Lower leg skin (tissue), 3 donors: ENCODE measurements at regions not wholly inside any gene's neighbourhood (a gene's known extent, or its start where the extent isn't known, plus 50 kb on each side); places are given as distances from the start of the nearest gene placed in this dataset.

ENCODE experiments used
- CTCF ChIP-seq, 3 donors: fragments of 450-650 bp; IDR thresholded peaks; one replicate each; pipeline ENCODE4 v1.5.1; 2016; ENCODE audit warnings: antibody characterized with exemption in 3 of 3, mild to moderate bottlenecking in 3 of 3, moderate library complexity in 2 of 3
- POLR2A ChIP-seq, 2 donors: fragments of 450-650 bp; IDR thresholded peaks; one replicate each; pipeline ENCODE4 v1.6.1; 2016 to 2017; ENCODE audit warnings: antibody characterized with exemption in 2 of 2, mild to moderate bottlenecking in 1 of 2, moderate library complexity in 1 of 2

DNA sequence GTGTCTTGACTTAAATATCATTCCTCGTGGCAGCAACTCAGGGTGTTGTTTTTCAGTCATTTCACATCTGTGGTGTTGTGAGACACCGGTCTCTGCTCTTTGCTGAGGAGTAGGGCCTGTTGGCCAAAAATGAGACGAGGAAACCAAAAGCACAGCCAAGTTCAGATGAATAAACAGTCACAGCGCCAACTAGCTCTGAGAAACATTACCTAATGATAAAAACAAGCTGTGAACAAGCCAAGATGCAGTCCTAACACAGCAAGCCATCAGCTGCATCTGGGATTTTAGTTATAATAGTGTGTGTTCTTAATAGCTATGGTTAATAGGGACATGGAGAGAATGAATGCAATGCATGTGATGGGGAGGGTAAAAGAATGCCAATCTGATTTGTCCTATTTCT is 843.4 kb upstream of the DPPA4 start:
- no peak for TF ChIP-seq POLR2A (IDR thresholded peaks at IDR 0.05)
- no peak for TF ChIP-seq CTCF (IDR thresholded peaks at IDR 0.05)
